ENCODE measurements at regions not wholly inside any gene's neighbourhood (a gene's known extent, or its start where the extent isn't known, plus 50 kb on each side); places are given as distances from the start of the nearest gene placed in this dataset.
"Not testable (repeated sequence)": the region's sequence is repeated elsewhere in the genome, so short reads cannot be mapped to it uniquely, and the experiment has no call there.

GRCh38 chr9:43125894-43126293 lies 942.4 kb downstream of the SPATA31A6 start:
- H3K27me3 ChIP-seq (replicated peaks in 2 of 5; ENCODE audit: control insufficient read depth in 4 of 5, insufficient read depth in 5 of 5, low read length in 4 of 5); H3K27ac ChIP-seq (ENCODE audit: insufficient read depth in 1 of 2, low read depth in 1 of 2, low read length in 2 of 2, poor library complexity in 1 of 2, severe bottlenecking in 2 of 2); DNase-seq; CTCF ChIA-PET; H3K4me3 ChIP-seq (ENCODE audit: control insufficient read depth in 1 of 7, extremely low read depth in 1 of 7, insufficient read depth in 4 of 7, low read depth in 2 of 7, low read length in 6 of 7); H3K36me3 ChIP-seq (ENCODE audit: control insufficient read depth in 4 of 4, insufficient read depth in 4 of 4, low read length in 3 of 4); H3K4me1 ChIP-seq (ENCODE audit: control extremely low read depth in 1 of 4, control insufficient read depth in 4 of 4, insufficient read depth in 4 of 4, low read length in 3 of 4); POLR2A ChIA-PET; H3K9me3 ChIP-seq (ENCODE audit: control extremely low read depth in 1 of 5, control insufficient read depth in 4 of 5, insufficient read depth in 2 of 5, low read depth in 1 of 5, low read length in 4 of 5): not testable (repeated sequence)
- no CpG with 5 or more reads among the region's 3 CpGs for WGBS (ENCODE audit: insufficient coverage)

- H3K4me1 ChIP-seq (ENCODE audit: control extremely low read depth in 1 of 4, control insufficient read depth in 4 of 4, insufficient read depth in 4 of 4, low read length in 3 of 4); DNase-seq; H3K36me3 ChIP-seq (ENCODE audit: control insufficient read depth in 4 of 4, insufficient read depth in 4 of 4, low read length in 3 of 4); H3K27ac ChIP-seq (ENCODE audit: insufficient read depth in 1 of 2, low read depth in 1 of 2, low read length in 2 of 2, poor library complexity in 1 of 2, severe bottlenecking in 2 of 2); H3K9me3 ChIP-seq (ENCODE audit: control extremely low read depth in 1 of 5, control insufficient read depth in 4 of 5, insufficient read depth in 2 of 5, low read depth in 1 of 5, low read length in 4 of 5); H3K27me3 ChIP-seq (replicated peaks in 2 of 5; ENCODE audit: control insufficient read depth in 4 of 5, insufficient read depth in 5 of 5, low read length in 4 of 5); H3K4me3 ChIP-seq (ENCODE audit: control insufficient read depth in 1 of 7, extremely low read depth in 1 of 7, insufficient read depth in 4 of 7, low read depth in 2 of 7, low read length in 6 of 7); CTCF ChIA-PET; POLR2A ChIA-PET: not testable (repeated sequence)
- 83% methylated on average over 5 of the region's 12 CpGs for WGBS (ENCODE audit: insufficient coverage)
These were observed 943.7 kb downstream of the SPATA31A6 start for GRCh38 chr9:43127026-43127775.

GRCh38 chr9:43127949-43128348 lies 944.5 kb downstream of the SPATA31A6 start:
- H3K4me1 ChIP-seq (ENCODE audit: control extremely low read depth in 1 of 4, control insufficient read depth in 4 of 4, insufficient read depth in 4 of 4, low read length in 3 of 4); H3K4me3 ChIP-seq (ENCODE audit: control insufficient read depth in 1 of 7, extremely low read depth in 1 of 7, insufficient read depth in 4 of 7, low read depth in 2 of 7, low read length in 6 of 7); H3K36me3 ChIP-seq (ENCODE audit: control insufficient read depth in 4 of 4, insufficient read depth in 4 of 4, low read length in 3 of 4); H3K27ac ChIP-seq (ENCODE audit: insufficient read depth in 1 of 2, low read depth in 1 of 2, low read length in 2 of 2, poor library complexity in 1 of 2, severe bottlenecking in 2 of 2); CTCF ChIA-PET; DNase-seq; H3K9me3 ChIP-seq (ENCODE audit: control extremely low read depth in 1 of 5, control insufficient read depth in 4 of 5, insufficient read depth in 2 of 5, low read depth in 1 of 5, low read length in 4 of 5); H3K27me3 ChIP-seq (replicated peaks in 2 of 5; ENCODE audit: control insufficient read depth in 4 of 5, insufficient read depth in 5 of 5, low read length in 4 of 5); POLR2A ChIA-PET: not testable (repeated sequence)
- WGBS (ENCODE audit: insufficient coverage) = no CpG with 5 or more reads among the region's 4 CpGs

- H3K36me3 ChIP-seq (ENCODE audit: control insufficient read depth in 4 of 4, insufficient read depth in 4 of 4, low read length in 3 of 4); H3K4me1 ChIP-seq (ENCODE audit: control extremely low read depth in 1 of 4, control insufficient read depth in 4 of 4, insufficient read depth in 4 of 4, low read length in 3 of 4); H3K9me3 ChIP-seq (ENCODE audit: control extremely low read depth in 1 of 5, control insufficient read depth in 4 of 5, insufficient read depth in 2 of 5, low read depth in 1 of 5, low read length in 4 of 5); DNase-seq; CTCF ChIA-PET; H3K27ac ChIP-seq (ENCODE audit: insufficient read depth in 1 of 2, low read depth in 1 of 2, low read length in 2 of 2, poor library complexity in 1 of 2, severe bottlenecking in 2 of 2); H3K27me3 ChIP-seq (replicated peaks in 2 of 5; ENCODE audit: control insufficient read depth in 4 of 5, insufficient read depth in 5 of 5, low read length in 4 of 5); POLR2A ChIA-PET; H3K4me3 ChIP-seq (ENCODE audit: control insufficient read depth in 1 of 7, extremely low read depth in 1 of 7, insufficient read depth in 4 of 7, low read depth in 2 of 7, low read length in 6 of 7): not testable (repeated sequence)
- WGBS (ENCODE audit: insufficient coverage) = no CpG with 5 or more reads among the region's 2 CpGs
These were observed 947.3 kb downstream of the SPATA31A6 start for GRCh38 chr9:43130744-43131171.

GRCh38 chr9:43135440-43135839 lies 952.0 kb downstream of the SPATA31A6 start:
- H3K9me3 ChIP-seq (ENCODE audit: control extremely low read depth in 1 of 5, control insufficient read depth in 4 of 5, insufficient read depth in 2 of 5, low read depth in 1 of 5, low read length in 4 of 5); POLR2A ChIA-PET; H3K4me3 ChIP-seq (ENCODE audit: control insufficient read depth in 1 of 7, extremely low read depth in 1 of 7, insufficient read depth in 4 of 7, low read depth in 2 of 7, low read length in 6 of 7); H3K4me1 ChIP-seq (ENCODE audit: control extremely low read depth in 1 of 4, control insufficient read depth in 4 of 4, insufficient read depth in 4 of 4, low read length in 3 of 4); H3K27me3 ChIP-seq (replicated peaks in 2 of 5; ENCODE audit: control insufficient read depth in 4 of 5, insufficient read depth in 5 of 5, low read length in 4 of 5); CTCF ChIA-PET; H3K27ac ChIP-seq (ENCODE audit: insufficient read depth in 1 of 2, low read depth in 1 of 2, low read length in 2 of 2, poor library complexity in 1 of 2, severe bottlenecking in 2 of 2); H3K36me3 ChIP-seq (ENCODE audit: control insufficient read depth in 4 of 4, insufficient read depth in 4 of 4, low read length in 3 of 4): not testable (repeated sequence)
- no CpG with 5 or more reads among the region's 4 CpGs for WGBS (ENCODE audit: insufficient coverage)
- DNase-seq = peak; percentile 15 to 65 (median 27)

- POLR2A ChIA-PET; H3K9me3 ChIP-seq (ENCODE audit: control extremely low read depth in 1 of 5, control insufficient read depth in 4 of 5, insufficient read depth in 2 of 5, low read depth in 1 of 5, low read length in 4 of 5): not testable (repeated sequence)
- no CpG with 5 or more reads among the region's 10 CpGs for WGBS (ENCODE audit: insufficient coverage)
These were observed 955.5 kb downstream of the SPATA31A6 start for GRCh38 chr9:43138909-43139308.

GRCh38 chr9:43139349-43139748 lies 955.9 kb downstream of the SPATA31A6 start:
- CTCF ChIA-PET; H3K27ac ChIP-seq (ENCODE audit: insufficient read depth in 1 of 2, low read depth in 1 of 2, low read length in 2 of 2, poor library complexity in 1 of 2, severe bottlenecking in 2 of 2): not testable (repeated sequence)

More at GRCh38 chr9:43138909-43139308, 955.5 kb downstream of the SPATA31A6 start:
- H3K27me3 ChIP-seq (replicated peaks in 2 of 5; ENCODE audit: control insufficient read depth in 4 of 5, insufficient read depth in 5 of 5, low read length in 4 of 5); H3K36me3 ChIP-seq (ENCODE audit: control insufficient read depth in 4 of 4, insufficient read depth in 4 of 4, low read length in 3 of 4); DNase-seq; H3K4me1 ChIP-seq (ENCODE audit: control extremely low read depth in 1 of 4, control insufficient read depth in 4 of 4, insufficient read depth in 4 of 4, low read length in 3 of 4); H3K27ac ChIP-seq (ENCODE audit: insufficient read depth in 1 of 2, low read depth in 1 of 2, low read length in 2 of 2, poor library complexity in 1 of 2, severe bottlenecking in 2 of 2); H3K4me3 ChIP-seq (ENCODE audit: control insufficient read depth in 1 of 7, extremely low read depth in 1 of 7, insufficient read depth in 4 of 7, low read depth in 2 of 7, low read length in 6 of 7); CTCF ChIA-PET: not testable (repeated sequence)

More at GRCh38 chr9:43139349-43139748, 955.9 kb downstream of the SPATA31A6 start:
- H3K4me1 ChIP-seq (ENCODE audit: control extremely low read depth in 1 of 4, control insufficient read depth in 4 of 4, insufficient read depth in 4 of 4, low read length in 3 of 4); H3K27me3 ChIP-seq (replicated peaks in 2 of 5; ENCODE audit: control insufficient read depth in 4 of 5, insufficient read depth in 5 of 5, low read length in 4 of 5); H3K36me3 ChIP-seq (ENCODE audit: control insufficient read depth in 4 of 4, insufficient read depth in 4 of 4, low read length in 3 of 4); H3K9me3 ChIP-seq (ENCODE audit: control extremely low read depth in 1 of 5, control insufficient read depth in 4 of 5, insufficient read depth in 2 of 5, low read depth in 1 of 5, low read length in 4 of 5); POLR2A ChIA-PET; DNase-seq; H3K4me3 ChIP-seq (ENCODE audit: control insufficient read depth in 1 of 7, extremely low read depth in 1 of 7, insufficient read depth in 4 of 7, low read depth in 2 of 7, low read length in 6 of 7): not testable (repeated sequence)
- no CpG with 5 or more reads among the region's 5 CpGs for whole genome bisulfite sequencing (ENCODE audit: insufficient coverage)

All from common myeloid progenitor, CD34-positive (primary cell).